D721Med (cell line): ENCODE measurements at regions not wholly inside any gene's neighbourhood (a gene's known extent, or its start where the extent isn't known, plus 50 kb on each side); places are given as distances from the start of the nearest gene placed in this dataset.

Source experiments
- DNase-seq: peaks from one replicate; pipeline ENCODE4 v3.0.0; 2011; ENCODE audit warnings: low spot score; ENCODE audit not compliant: insufficient read length
- FAIRE-seq: peaks from 2 replicates; lab custom pipeline; 2011; peaks lifted over from hg19 to GRCh38; lab: Jason Lieb, UNC
- TF ChIP-seq, protein P1 (sequence below): IDR thresholded peaks from 2 replicates; pipeline ENCODE4 v1.5.1; 2012; ENCODE audit warnings: mild to moderate bottlenecking, control low read depth; ENCODE audit not compliant: insufficient read depth; ENCODE audit errors: missing control alignments

DNA sequence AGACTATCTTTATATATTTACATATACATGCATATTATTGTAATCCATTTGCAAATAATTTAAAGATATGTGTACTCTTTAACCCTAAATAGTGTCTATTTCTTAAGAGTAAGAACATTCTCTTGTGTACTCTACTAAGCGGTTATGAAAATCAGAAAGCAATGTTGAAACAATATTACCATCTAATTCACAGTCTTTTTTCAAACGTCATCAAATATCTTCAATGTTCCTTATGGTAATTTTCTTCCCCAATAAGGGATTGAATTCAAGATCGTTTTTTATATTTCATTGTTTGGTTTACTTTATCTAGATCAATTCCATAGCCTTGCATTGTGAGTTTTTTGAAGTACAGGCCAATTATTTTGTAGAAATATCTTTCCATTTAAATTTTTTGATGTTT is 1647.4 kb upstream of the PRR20A start:
- DNase-seq (no peak), FAIRE-seq (no peak)
- TF ChIP-seq, protein P1, sequence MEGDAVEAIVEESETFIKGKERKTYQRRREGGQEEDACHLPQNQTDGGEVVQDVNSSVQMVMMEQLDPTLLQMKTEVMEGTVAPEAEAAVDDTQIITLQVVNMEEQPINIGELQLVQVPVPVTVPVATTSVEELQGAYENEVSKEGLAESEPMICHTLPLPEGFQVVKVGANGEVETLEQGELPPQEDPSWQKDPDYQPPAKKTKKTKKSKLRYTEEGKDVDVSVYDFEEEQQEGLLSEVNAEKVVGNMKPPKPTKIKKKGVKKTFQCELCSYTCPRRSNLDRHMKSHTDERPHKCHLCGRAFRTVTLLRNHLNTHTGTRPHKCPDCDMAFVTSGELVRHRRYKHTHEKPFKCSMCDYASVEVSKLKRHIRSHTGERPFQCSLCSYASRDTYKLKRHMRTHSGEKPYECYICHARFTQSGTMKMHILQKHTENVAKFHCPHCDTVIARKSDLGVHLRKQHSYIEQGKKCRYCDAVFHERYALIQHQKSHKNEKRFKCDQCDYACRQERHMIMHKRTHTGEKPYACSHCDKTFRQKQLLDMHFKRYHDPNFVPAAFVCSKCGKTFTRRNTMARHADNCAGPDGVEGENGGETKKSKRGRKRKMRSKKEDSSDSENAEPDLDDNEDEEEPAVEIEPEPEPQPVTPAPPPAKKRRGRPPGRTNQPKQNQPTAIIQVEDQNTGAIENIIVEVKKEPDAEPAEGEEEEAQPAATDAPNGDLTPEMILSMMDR: no peak

DNA sequence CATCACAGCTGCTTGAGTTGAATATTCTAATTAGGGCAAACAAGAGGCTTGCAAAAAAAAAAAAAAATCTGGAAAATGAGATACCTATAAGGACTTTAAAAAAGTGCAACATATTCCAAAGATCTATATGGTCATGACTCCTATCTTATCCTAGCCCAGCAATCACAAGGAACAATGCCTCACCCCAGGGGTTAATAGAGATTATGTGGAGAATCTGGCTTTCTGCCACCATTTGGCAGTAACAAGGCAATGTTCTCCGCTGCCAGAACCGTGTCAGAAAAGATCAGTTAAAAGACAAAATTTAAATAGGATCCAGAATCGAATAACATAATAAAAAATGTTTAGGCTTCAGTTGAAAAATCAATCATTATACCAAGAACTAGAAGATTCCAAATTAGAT is 1643.2 kb upstream of the PRR20A start:
- DNase-seq: no peak
- FAIRE-seq: no peak
- TF ChIP-seq, protein P1: no peak

DNA sequence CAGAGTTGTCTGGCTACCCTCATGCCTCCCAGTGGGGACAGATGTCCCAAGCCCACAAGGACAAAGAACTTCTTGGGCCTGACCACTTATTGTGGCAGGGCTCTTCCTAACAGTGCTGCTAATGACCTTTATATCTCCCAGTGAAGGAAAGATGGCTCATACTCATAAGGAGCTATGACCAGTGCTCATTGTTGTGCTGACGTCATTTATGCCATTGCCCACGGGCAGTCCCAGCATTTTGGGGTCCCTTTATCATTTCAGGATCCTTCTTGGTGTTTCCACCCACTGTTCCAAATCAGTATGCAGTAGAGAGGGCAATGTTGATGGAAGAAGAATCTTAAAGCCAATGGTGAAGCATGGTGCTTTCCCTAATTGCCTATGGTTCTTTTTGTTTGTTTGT is 1640.0 kb upstream of the PRR20A start:
- FAIRE-seq (no peak), DNase-seq (no peak)
- TF ChIP-seq, protein P1: no peak

DNA sequence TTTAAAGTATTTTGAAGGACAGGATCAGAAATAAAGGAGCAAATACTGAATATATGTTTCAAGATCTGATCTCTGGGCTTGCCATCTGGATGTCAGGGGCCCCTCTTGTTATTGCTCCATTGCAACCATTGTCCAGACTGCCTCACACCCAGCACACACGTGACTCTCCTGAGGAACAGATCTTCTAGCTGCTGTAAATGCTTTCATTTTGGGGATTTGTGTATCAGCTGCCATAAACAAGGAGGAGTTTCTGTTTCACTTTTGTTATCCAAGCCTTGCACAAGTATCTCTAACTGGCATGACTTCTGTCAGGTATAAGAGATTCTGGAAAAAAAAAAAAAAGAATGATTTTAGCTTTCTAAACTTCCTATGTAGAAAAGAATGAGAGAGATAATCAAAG is 1624.1 kb upstream of the PRR20A start:
- DNase-seq (no peak), FAIRE-seq (no peak)
- TF ChIP-seq, protein P1: no peak

DNA sequence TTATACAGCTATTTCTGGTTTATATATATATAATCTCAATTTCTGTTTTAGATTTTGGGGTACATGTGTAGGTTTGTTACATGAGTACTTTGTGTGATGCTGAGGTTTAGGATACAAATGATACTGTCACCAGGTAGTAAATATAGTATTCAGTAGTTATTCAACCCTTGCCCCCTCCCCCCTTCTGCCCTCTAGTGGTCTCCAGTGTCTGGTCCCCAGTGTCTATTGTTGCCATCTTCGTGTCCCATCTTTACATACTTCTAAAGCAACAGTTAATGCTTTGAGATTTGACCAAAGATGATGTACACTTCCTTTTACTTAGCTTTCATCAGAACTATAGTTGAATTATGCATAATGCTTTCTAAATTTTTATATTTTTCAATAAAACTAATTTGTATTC is 1623.4 kb upstream of the PRR20A start:
- FAIRE-seq (no peak), DNase-seq (no peak)
- TF ChIP-seq, protein P1: peak; percentile 47

DNA sequence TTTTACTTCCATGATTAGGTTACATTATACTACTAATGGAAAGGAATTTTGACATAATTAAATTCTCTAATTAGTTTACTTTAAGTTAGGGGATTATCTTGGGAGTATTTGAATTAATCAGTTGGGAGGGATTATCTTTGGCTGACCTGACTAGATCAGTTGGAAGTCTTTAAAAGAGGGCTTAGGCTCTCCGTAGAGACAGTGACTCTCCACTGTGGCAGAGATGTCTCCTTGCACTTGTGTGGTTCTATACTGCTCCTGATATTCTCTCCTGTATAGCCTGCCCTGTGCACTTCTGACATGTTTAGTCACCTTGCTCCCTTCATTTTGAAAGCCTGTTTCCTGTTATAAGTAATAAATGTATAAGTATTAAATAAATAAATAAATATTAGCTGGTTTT is 1612.3 kb upstream of the PRR20A start:
- no peak for DNase-seq
- FAIRE-seq: peak; percentile 92
- TF ChIP-seq, protein P1: no peak

DNA sequence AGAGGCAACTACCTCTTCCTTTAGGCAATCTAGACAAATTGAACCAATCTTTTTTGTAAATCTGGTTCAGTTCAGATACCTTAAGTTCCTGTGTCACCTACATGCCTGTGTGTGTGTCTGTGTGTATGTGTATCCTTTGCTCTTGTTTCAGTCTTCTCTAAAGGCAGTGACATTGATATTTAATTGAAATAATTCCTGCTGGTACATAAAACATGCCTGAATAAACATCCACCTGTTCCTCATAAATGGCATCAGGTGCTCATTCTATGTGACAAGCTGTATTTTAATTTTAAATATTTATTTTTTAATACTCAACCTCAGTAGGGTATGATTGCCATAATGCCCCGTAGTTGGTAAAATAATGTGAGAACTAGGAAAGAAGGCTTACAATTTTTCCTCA is 1606.4 kb upstream of the PRR20A start:
- FAIRE-seq: peak; percentile 11
- TF ChIP-seq, protein P1: no peak
- DNase-seq: no peak
